ENCODE measurements at regions not wholly inside any gene's neighbourhood (a gene's known extent, or its start where the extent isn't known, plus 50 kb on each side); places are given as distances from the start of the nearest gene placed in this dataset.

GRCh38 chr11:41872426-41872825 is 413.0 kb upstream of the LRRC4C start:
- H3K4me1 ChIP-seq (ENCODE audit: insufficient read depth, poor library complexity, severe bottlenecking), result no peaks in the 10 kb centered on the region
- H3K27me3 ChIP-seq (ENCODE audit: insufficient read depth, poor library complexity, severe bottlenecking), result no peaks in the 10 kb centered on the region
- DNase-seq (ENCODE audit: low spot score), result no peak
- no peak for TF ChIP-seq CTCF (IDR thresholded peaks at IDR 0.05; ENCODE audit: poor library complexity, severe bottlenecking)
- no peak overlapping the region for H3K4me3 ChIP-seq (ENCODE audit: severe bottlenecking)
- H3K9me3 ChIP-seq (ENCODE audit: severe bottlenecking), result no peaks in the 10 kb centered on the region
- H3K27ac ChIP-seq (ENCODE audit: poor library complexity, severe bottlenecking), result no peak overlapping the region
- no peak for ATAC-seq (ENCODE audit: low read depth)
- H3K36me3 ChIP-seq (ENCODE audit: low read depth), result no peaks in the 10 kb centered on the region

GRCh38 chr11:41872870-41873269 is 413.4 kb upstream of the LRRC4C start:
- ATAC-seq (ENCODE audit: low read depth) (no peak), DNase-seq (ENCODE audit: low spot score) (no peak)
- no peaks in the 10 kb centered on the region for H3K9me3 ChIP-seq (ENCODE audit: severe bottlenecking)
- H3K4me3 ChIP-seq (ENCODE audit: severe bottlenecking), result no peak overlapping the region
- H3K27me3 ChIP-seq (ENCODE audit: insufficient read depth, poor library complexity, severe bottlenecking), result no peaks in the 10 kb centered on the region
- no peaks in the 10 kb centered on the region for H3K36me3 ChIP-seq (ENCODE audit: low read depth)
- no peak overlapping the region for H3K27ac ChIP-seq (ENCODE audit: poor library complexity, severe bottlenecking)
- H3K4me1 ChIP-seq (ENCODE audit: insufficient read depth, poor library complexity, severe bottlenecking), result no peaks in the 10 kb centered on the region
- TF ChIP-seq CTCF (IDR thresholded peaks at IDR 0.05; ENCODE audit: poor library complexity, severe bottlenecking), result no peak

- Histone ChIP-seq H3K4me3 (ENCODE audit: severe bottlenecking) (no peak overlapping the region), H3K4me1 (ENCODE audit: insufficient read depth, poor library complexity, severe bottlenecking) (no peaks in the 10 kb centered on the region), H3K9me3 (ENCODE audit: severe bottlenecking) (no peaks in the 10 kb centered on the region), H3K27me3 (ENCODE audit: insufficient read depth, poor library complexity, severe bottlenecking) (no peaks in the 10 kb centered on the region), H3K27ac (ENCODE audit: poor library complexity, severe bottlenecking) (no peak overlapping the region), H3K36me3 (ENCODE audit: low read depth) (no peaks in the 10 kb centered on the region)
- DNase-seq (ENCODE audit: low spot score) (no peak), ATAC-seq (ENCODE audit: low read depth) (0 out of 3 replicates have a peak, but pooled peaks have one; percentile 44)
- TF ChIP-seq CTCF (IDR thresholded peaks at IDR 0.05; ENCODE audit: poor library complexity, severe bottlenecking), result no peak
These were observed 418.6 kb upstream of the LRRC4C start for GRCh38 chr11:41878095-41878494.

- no peak overlapping the region for H3K4me3 ChIP-seq (ENCODE audit: severe bottlenecking)
- H3K36me3 ChIP-seq (ENCODE audit: low read depth), result no peaks in the 10 kb centered on the region
- H3K27me3 ChIP-seq (ENCODE audit: insufficient read depth, poor library complexity, severe bottlenecking), result no peaks in the 10 kb centered on the region
- no peaks in the 10 kb centered on the region for H3K9me3 ChIP-seq (ENCODE audit: severe bottlenecking)
- H3K27ac ChIP-seq (ENCODE audit: poor library complexity, severe bottlenecking), result no peak overlapping the region
- ATAC-seq (ENCODE audit: low read depth), result peak; percentile 53
- DNase-seq (ENCODE audit: low spot score), result no peak
- H3K4me1 ChIP-seq (ENCODE audit: insufficient read depth, poor library complexity, severe bottlenecking), result no peaks in the 10 kb centered on the region
- TF ChIP-seq CTCF (IDR thresholded peaks at IDR 0.05; ENCODE audit: poor library complexity, severe bottlenecking), result no peak
These were observed 419.8 kb upstream of the LRRC4C start for GRCh38 chr11:41879214-41879613.

GRCh38 chr11:41895081-41895480 is 435.6 kb upstream of the LRRC4C start:
- ATAC-seq (ENCODE audit: low read depth), result no peak
- DNase-seq (ENCODE audit: low spot score), result no peak
- no peaks in the 10 kb centered on the region for H3K9me3 ChIP-seq (ENCODE audit: severe bottlenecking)
- no peaks in the 10 kb centered on the region for H3K27me3 ChIP-seq (ENCODE audit: insufficient read depth, poor library complexity, severe bottlenecking)
- no peak for TF ChIP-seq CTCF (IDR thresholded peaks at IDR 0.05; ENCODE audit: poor library complexity, severe bottlenecking)
- no peak overlapping the region for H3K27ac ChIP-seq (ENCODE audit: poor library complexity, severe bottlenecking)
- no peaks in the 10 kb centered on the region for H3K36me3 ChIP-seq (ENCODE audit: low read depth)
- no peak overlapping the region for H3K4me3 ChIP-seq (ENCODE audit: severe bottlenecking)
- no peaks in the 10 kb centered on the region for H3K4me1 ChIP-seq (ENCODE audit: insufficient read depth, poor library complexity, severe bottlenecking)
